Inflammatory macrophage (primary cell): ENCODE measurements at regions not wholly inside any gene's neighbourhood (a gene's known extent, or its start where the extent isn't known, plus 50 kb on each side); places are given as distances from the start of the nearest gene placed in this dataset.

Source experiments
- DNase-seq, 2 donors: peaks; one replicate each; pipeline ENCODE4 v3.0.0-alpha.2; 2020 to 2022

- DNase-seq: no peak
These were observed 592.6 kb downstream of the PRELID2 start for GRCh38 chr5:145242551-145242950.

- DNase-seq: no peak
These were observed 597.3 kb downstream of the PRELID2 start for GRCh38 chr5:145237843-145238242.

- no peak for DNase-seq
These were observed 598.2 kb downstream of the PRELID2 start for GRCh38 chr5:145236983-145237382.

GRCh38 chr5:145236127-145236526 is 599.0 kb downstream of the PRELID2 start:
- no peak for DNase-seq

GRCh38 chr5:145233461-145233860 is 601.7 kb downstream of the PRELID2 start:
- DNase-seq: no peak

GRCh38 chr5:145230781-145231180 is 604.4 kb downstream of the PRELID2 start:
- DNase-seq: no peak

- DNase-seq: no peak
These were observed 606.6 kb downstream of the PRELID2 start for GRCh38 chr5:145228564-145228963.

- no peak for DNase-seq
These were observed 607.3 kb downstream of the PRELID2 start for GRCh38 chr5:145227881-145228280.

GRCh38 chr5:145226726-145227125 is 608.4 kb downstream of the PRELID2 start:
- no peak for DNase-seq

GRCh38 chr5:145225529-145225928 is 609.6 kb downstream of the PRELID2 start:
- DNase-seq: no peak

GRCh38 chr5:145223582-145223981 is 611.6 kb downstream of the PRELID2 start:
- no peak for DNase-seq

- no peak for DNase-seq
These were observed 612.5 kb downstream of the PRELID2 start for GRCh38 chr5:145222622-145223021.

- DNase-seq: no peak
These were observed 613.7 kb downstream of the PRELID2 start for GRCh38 chr5:145221416-145221815.

- no peak for DNase-seq
These were observed 614.7 kb downstream of the PRELID2 start for GRCh38 chr5:145220481-145220880.

- DNase-seq: no peak
These were observed 616.2 kb downstream of the PRELID2 start for GRCh38 chr5:145218982-145219381.

- no peak for DNase-seq
These were observed 617.1 kb downstream of the PRELID2 start for GRCh38 chr5:145218019-145218418.

- no peak for DNase-seq
These were observed 625.1 kb downstream of the PRELID2 start for GRCh38 chr5:145210020-145210419.

- no peak for DNase-seq
These were observed 629.6 kb downstream of the PRELID2 start for GRCh38 chr5:145205546-145205945.

- DNase-seq: no peak
These were observed 630.4 kb downstream of the PRELID2 start for GRCh38 chr5:145204743-145205142.

GRCh38 chr5:145203193-145203592 is 631.9 kb downstream of the PRELID2 start:
- no peak for DNase-seq

GRCh38 chr5:145198525-145199260 is 636.4 kb downstream of the PRELID2 start:
- DNase-seq: no peak

- no peak for DNase-seq
These were observed 645.4 kb downstream of the PRELID2 start for GRCh38 chr5:145189746-145190145.

GRCh38 chr5:145180371-145180770 is 654.8 kb downstream of the PRELID2 start:
- no peak for DNase-seq

- DNase-seq: no peak
These were observed 656.3 kb downstream of the PRELID2 start for GRCh38 chr5:145178641-145179523.
